ENCODE measurements at regions not wholly inside any gene's neighbourhood (a gene's known extent, or its start where the extent isn't known, plus 50 kb on each side); places are given as distances from the start of the nearest gene placed in this dataset.
A peak's percentile ranks its signal among the peaks of the same experiment; 100 is the strongest.
"Not testable (repeated sequence)": the region's sequence is repeated elsewhere in the genome, so short reads cannot be mapped to it uniquely, and the experiment has no call there.

DNA sequence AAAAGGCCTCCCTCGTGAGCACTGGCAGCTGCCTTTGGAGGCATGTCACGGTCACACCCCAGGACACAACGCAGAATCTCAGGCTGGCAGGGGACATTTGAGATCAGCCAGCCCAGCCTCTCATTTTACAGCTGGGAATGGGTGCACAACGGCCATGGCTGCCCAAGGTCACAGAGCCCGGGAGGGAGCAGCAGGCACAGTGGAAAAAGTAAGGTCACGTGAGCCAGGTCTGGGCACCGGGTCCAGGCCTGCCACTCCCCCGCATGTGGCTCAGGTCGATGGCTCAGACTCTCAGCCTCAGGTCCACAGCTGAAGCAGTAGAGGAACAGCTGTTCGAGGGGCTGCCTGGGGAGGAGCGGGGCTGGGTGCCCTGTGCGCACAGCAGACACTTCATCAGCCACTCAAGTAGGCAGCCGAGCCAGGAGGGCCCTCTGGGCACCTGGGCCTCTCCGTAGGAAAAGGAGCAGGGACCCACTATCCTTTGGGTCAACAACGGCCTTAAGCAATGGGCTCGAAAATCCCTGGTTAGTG, 260.6 kb downstream of the GOLGA6L6 start:
- POLR2A ChIA-PET (ENCODE audit: unreplicated experiment) = no interaction called here
- Histone ChIP-seq H3K9me2 (ENCODE audit: insufficient read depth) (no peaks in the 10 kb centered on the region), H3K4me3 (no peak overlapping the region), H3K4me1 (replicated peaks; ENCODE audit: insufficient read depth) (no peaks in the 10 kb centered on the region), H3K36me3 (ENCODE audit: low read depth) (no peaks in the 10 kb centered on the region), H3K27me3 (ENCODE audit: insufficient read depth, low read depth) (peaks cover 57% of the 10 kb centered on the region), H3K27ac (no peak overlapping the region), H4K20me1 (ENCODE audit: insufficient read depth) (no peaks in the 10 kb centered on the region), H3K4me2 (no peak overlapping the region), H3K79me2 (ENCODE audit: low read depth) (no peaks in the 10 kb centered on the region), H3K9me3 (ENCODE audit: insufficient read depth, low read depth) (no peaks in the 10 kb centered on the region), H2AFZ (no peak overlapping the region), H3F3A (ENCODE audit: insufficient read depth, low read depth) (no peaks in the 10 kb centered on the region)
- no TSS peak for BruUV-seq (replicated peaks)
- CTCF ChIA-PET = no interaction called here
- intact Hi-C loops (cut with micrococcal nuclease; ENCODE audit: unreplicated experiment) = no loop called here
- DNase-seq = peak in 1 of 2 experiments; percentile 31
- TF ChIP-seq CTCF (conservative IDR thresholded peaks at IDR 0.05) (no peak), EZH2 (IDR thresholded peaks at IDR 0.05; ENCODE audit: low read depth) (no peak)

DNA sequence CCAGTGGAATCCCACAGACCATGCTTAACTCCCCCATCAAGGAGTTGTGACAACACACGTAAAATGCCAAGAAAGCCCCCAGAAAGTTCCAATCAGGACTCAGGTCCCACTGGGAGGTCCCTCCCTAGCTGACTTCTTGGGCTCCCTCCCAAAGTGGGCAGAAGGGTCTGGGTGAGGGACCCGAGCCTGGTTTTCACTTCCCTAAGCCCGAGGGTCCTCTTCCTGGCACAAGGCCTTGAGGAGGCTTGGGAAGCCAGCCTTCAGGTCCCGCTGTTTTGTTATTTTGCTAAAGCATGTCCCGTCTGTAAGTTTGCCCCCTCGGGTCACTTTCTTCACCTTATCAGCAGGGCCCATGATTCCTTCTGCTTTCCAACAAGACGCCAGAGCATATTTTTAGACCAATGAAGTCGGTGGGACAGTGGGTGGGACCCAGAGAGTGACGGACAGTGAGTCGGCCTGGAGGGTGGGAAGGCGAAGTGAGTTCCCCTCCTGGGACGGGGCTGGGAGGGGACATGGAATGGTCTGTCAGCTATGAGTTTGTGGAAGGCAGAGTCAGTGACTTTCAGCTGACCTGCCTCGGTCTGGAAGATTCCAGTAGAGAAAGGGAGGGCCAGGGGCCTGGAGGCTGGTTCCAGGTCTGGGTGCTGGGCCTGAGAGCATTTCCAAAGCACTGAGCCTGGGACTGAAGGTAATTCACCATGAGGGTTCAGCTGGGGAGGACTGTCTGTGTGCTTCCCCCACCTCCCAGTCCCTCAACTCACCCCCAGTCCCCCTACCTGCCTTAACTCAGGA, 261.3 kb downstream of the GOLGA6L6 start:
- POLR2A ChIA-PET (ENCODE audit: unreplicated experiment); H3K79me2 ChIP-seq (ENCODE audit: low read depth); DNase-seq; H3K4me1 ChIP-seq (replicated peaks; ENCODE audit: insufficient read depth); H3F3A ChIP-seq (ENCODE audit: insufficient read depth, low read depth); H3K4me3 ChIP-seq; H3K9me3 ChIP-seq (ENCODE audit: insufficient read depth, low read depth); H3K36me3 ChIP-seq (ENCODE audit: low read depth); H4K20me1 ChIP-seq (ENCODE audit: insufficient read depth); H3K9me2 ChIP-seq (ENCODE audit: insufficient read depth); H3K27ac ChIP-seq; CTCF ChIA-PET; intact Hi-C loops (cut with micrococcal nuclease; ENCODE audit: unreplicated experiment); BruUV-seq (replicated peaks); H2AFZ ChIP-seq; H3K4me2 ChIP-seq: not testable (repeated sequence)
- H3K27me3 ChIP-seq (ENCODE audit: insufficient read depth, low read depth) = peaks cover 63% of the 10 kb centered on the region

GRCh38 chr15:20279056-20279455, 262.5 kb downstream of the GOLGA6L6 start:
- H3K4me2 ChIP-seq; intact Hi-C loops (cut with micrococcal nuclease; ENCODE audit: unreplicated experiment); DNase-seq; H4K20me1 ChIP-seq (ENCODE audit: insufficient read depth); CTCF ChIA-PET; H3K27ac ChIP-seq; H3K9me2 ChIP-seq (ENCODE audit: insufficient read depth); POLR2A ChIA-PET (ENCODE audit: unreplicated experiment); H3K36me3 ChIP-seq (ENCODE audit: low read depth); H3F3A ChIP-seq (ENCODE audit: insufficient read depth, low read depth); H3K79me2 ChIP-seq (ENCODE audit: low read depth); H3K4me3 ChIP-seq; H3K4me1 ChIP-seq (replicated peaks; ENCODE audit: insufficient read depth); H2AFZ ChIP-seq; H3K9me3 ChIP-seq (ENCODE audit: insufficient read depth, low read depth); BruUV-seq (replicated peaks): not testable (repeated sequence)
- H3K27me3 ChIP-seq (ENCODE audit: insufficient read depth, low read depth) = peaks cover 75% of the 10 kb centered on the region

- H3K27ac ChIP-seq; intact Hi-C loops (cut with micrococcal nuclease; ENCODE audit: unreplicated experiment); H3F3A ChIP-seq (ENCODE audit: insufficient read depth, low read depth); H3K36me3 ChIP-seq (ENCODE audit: low read depth); H4K20me1 ChIP-seq (ENCODE audit: insufficient read depth); H3K9me2 ChIP-seq (ENCODE audit: insufficient read depth); H3K4me3 ChIP-seq; H2AFZ ChIP-seq; DNase-seq; H3K9me3 ChIP-seq (ENCODE audit: insufficient read depth, low read depth); H3K4me2 ChIP-seq; CTCF ChIA-PET; H3K79me2 ChIP-seq (ENCODE audit: low read depth); BruUV-seq (replicated peaks); POLR2A ChIA-PET (ENCODE audit: unreplicated experiment); H3K4me1 ChIP-seq (replicated peaks; ENCODE audit: insufficient read depth): not testable (repeated sequence)
- H3K27me3 ChIP-seq (ENCODE audit: insufficient read depth, low read depth) = peaks cover 75% of the 10 kb centered on the region
Observed at GRCh38 chr15:20278376-20278775, 263.2 kb downstream of the GOLGA6L6 start.

GRCh38 chr15:20277451-20277850, 264.1 kb downstream of the GOLGA6L6 start:
- CTCF ChIA-PET; H3K4me1 ChIP-seq (replicated peaks; ENCODE audit: insufficient read depth); H3F3A ChIP-seq (ENCODE audit: insufficient read depth, low read depth); H2AFZ ChIP-seq; H4K20me1 ChIP-seq (ENCODE audit: insufficient read depth); H3K9me2 ChIP-seq (ENCODE audit: insufficient read depth); POLR2A ChIA-PET (ENCODE audit: unreplicated experiment); H3K4me2 ChIP-seq; H3K4me3 ChIP-seq; intact Hi-C loops (cut with micrococcal nuclease; ENCODE audit: unreplicated experiment); H3K27ac ChIP-seq; H3K79me2 ChIP-seq (ENCODE audit: low read depth); H3K36me3 ChIP-seq (ENCODE audit: low read depth); BruUV-seq (replicated peaks); H3K9me3 ChIP-seq (ENCODE audit: insufficient read depth, low read depth); DNase-seq: not testable (repeated sequence)
- H3K27me3 ChIP-seq (ENCODE audit: insufficient read depth, low read depth) = peaks cover 75% of the 10 kb centered on the region

GRCh38 chr15:20276312-20277114, 265.1 kb downstream of the GOLGA6L6 start:
- POLR2A ChIA-PET (ENCODE audit: unreplicated experiment); H3K79me2 ChIP-seq (ENCODE audit: low read depth); H3K27ac ChIP-seq; H3K4me2 ChIP-seq; H3K4me3 ChIP-seq; H3K9me2 ChIP-seq (ENCODE audit: insufficient read depth); H3F3A ChIP-seq (ENCODE audit: insufficient read depth, low read depth); H2AFZ ChIP-seq; H3K36me3 ChIP-seq (ENCODE audit: low read depth); intact Hi-C loops (cut with micrococcal nuclease; ENCODE audit: unreplicated experiment); CTCF ChIA-PET; BruUV-seq (replicated peaks); H3K9me3 ChIP-seq (ENCODE audit: insufficient read depth, low read depth); H4K20me1 ChIP-seq (ENCODE audit: insufficient read depth); DNase-seq; H3K4me1 ChIP-seq (replicated peaks; ENCODE audit: insufficient read depth): not testable (repeated sequence)
- H3K27me3 ChIP-seq (ENCODE audit: insufficient read depth, low read depth) = peaks cover 73% of the 10 kb centered on the region
